ENCODE measurements at regions not wholly inside any gene's neighbourhood (a gene's known extent, or its start where the extent isn't known, plus 50 kb on each side); places are given as distances from the start of the nearest gene placed in this dataset.

DNA sequence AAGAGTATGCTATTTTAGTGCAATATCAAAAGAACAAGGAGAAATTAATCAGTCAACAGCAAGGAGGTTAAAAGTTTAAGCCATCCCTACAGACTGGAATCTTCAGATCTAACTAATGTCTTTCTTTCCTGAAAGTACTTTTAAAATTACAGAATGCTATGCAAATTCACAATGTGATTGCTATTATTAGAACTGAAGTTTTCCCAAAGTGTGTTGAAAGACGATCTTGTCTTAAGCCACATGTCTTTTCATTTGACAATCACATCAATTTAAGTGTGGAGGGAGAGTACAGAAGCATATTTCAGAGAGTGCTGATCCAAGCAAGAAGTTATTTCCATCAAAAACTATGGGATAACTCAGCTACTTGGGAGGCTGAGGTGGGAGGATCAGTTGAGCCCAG, 64.7 kb upstream of the TNIP3 start:
- TF ChIP-seq FOXK2 (IDR thresholded peaks at IDR 0.05) (no peak), PKNOX1 (IDR thresholded peaks at IDR 0.05) (no peak), FOXM1 (IDR thresholded peaks at IDR 0.05; ENCODE audit: borderline replicate concordance) (no peak), HDGF (IDR thresholded peaks at IDR 0.05; ENCODE audit: borderline replicate concordance) (no peak), ZNF384 (IDR thresholded peaks at IDR 0.05) (no peak), SUZ12 (IDR thresholded peaks at IDR 0.05) (no peak), NFRKB (IDR thresholded peaks at IDR 0.05) (no peak), SP1 (IDR thresholded peaks at IDR 0.05) (no peak), L3MBTL2 (conservative IDR thresholded peaks at IDR 0.05) (no peak), ARNT (IDR thresholded peaks at IDR 0.05) (no peak), TARDBP (IDR thresholded peaks at IDR 0.05) (no peak), CTBP1 (IDR thresholded peaks at IDR 0.05; ENCODE audit: borderline replicate concordance) (no peak), BHLHE40 (IDR thresholded peaks at IDR 0.05; ENCODE audit: borderline replicate concordance) (no peak), FOXA1 (IDR thresholded peaks at IDR 0.05) (no peak)

Data from HEK293T (cell line).